ENCODE measurements at regions not wholly inside any gene's neighbourhood (a gene's known extent, or its start where the extent isn't known, plus 50 kb on each side); places are given as distances from the start of the nearest gene placed in this dataset.

GRCh38 chr12:94864987-94865386 is 138.5 kb downstream of the NDUFA12 start:
- intact Hi-C loops (cut with micrococcal nuclease), result no loop called here
- H3K4me3 Mint-ChIP-seq, result no peak overlapping the region
- no peaks in the 10 kb centered on the region for H3K9me3 ChIP-seq (replicated peaks in 1 of 2; ENCODE audit: control insufficient read depth in 1 of 2, insufficient read depth in 1 of 2, low read length in 2 of 2)
- H3K9me3 Mint-ChIP-seq, result no peaks in the 10 kb centered on the region
- DNase-seq, result no peak
- no peak overlapping the region for H3K27ac Mint-ChIP-seq
- no peak overlapping the region for H3K4me2 ChIP-seq (replicated peaks; ENCODE audit: extremely low read depth, low read length, poor library complexity, severe bottlenecking)
- H3K27me3 Mint-ChIP-seq (ENCODE audit: low read depth in 3 of 3), result peaks cover 6 to 9% (median 6%) of the 10 kb centered on the region in 3 donors
- no peak overlapping the region for H3K9ac ChIP-seq (ENCODE audit: insufficient read depth, low read length, poor library complexity, severe bottlenecking)
- no peaks in the 10 kb centered on the region for H3K36me3 Mint-ChIP-seq
- H2AFZ ChIP-seq (ENCODE audit: insufficient read depth, low read depth, low read length, poor library complexity, severe bottlenecking), result no peak overlapping the region
- H3K4me1 Mint-ChIP-seq, result no peaks in the 10 kb centered on the region
- H3K36me3 ChIP-seq (replicated peaks in 1 of 2; ENCODE audit: control insufficient read depth in 1 of 2, insufficient read depth in 2 of 2, low read length in 2 of 2), result no peaks in the 10 kb centered on the region
- no peaks in the 10 kb centered on the region for H3K4me1 ChIP-seq (ENCODE audit: control insufficient read depth in 1 of 2, insufficient read depth in 2 of 2, low read length in 2 of 2)
- WGBS (ENCODE audit: insufficient coverage), result no CpG with 5 or more reads among the region's 1 CpG
- TF ChIP-seq CTCF (IDR thresholded peaks at IDR 0.05), result no peak
- H3K27me3 ChIP-seq (ENCODE audit: control insufficient read depth in 2 of 2, insufficient read depth in 2 of 2, low read length in 2 of 2), result peaks cover 2 to 4% of the 10 kb centered on the region in 2 donors
- no peaks in the 10 kb centered on the region for H4K20me1 ChIP-seq (ENCODE audit: insufficient read depth, low read length)
- no peaks in the 10 kb centered on the region for H3K79me2 ChIP-seq (ENCODE audit: insufficient read depth, low read length)
- no peak overlapping the region for H3K27ac ChIP-seq (ENCODE audit: low read depth in 1 of 2, low read length in 2 of 2)
- no peak overlapping the region for H3K4me3 ChIP-seq (replicated peaks in 1 of 3; ENCODE audit: low read depth in 2 of 3, low read length in 3 of 3)

- no peaks in the 10 kb centered on the region for H3K4me1 Mint-ChIP-seq
- Histone ChIP-seq H3K4me1 (ENCODE audit: control insufficient read depth in 1 of 2, insufficient read depth in 2 of 2, low read length in 2 of 2) (no peaks in the 10 kb centered on the region), H3K9me3 (replicated peaks in 1 of 2; ENCODE audit: control insufficient read depth in 1 of 2, insufficient read depth in 1 of 2, low read length in 2 of 2) (no peaks in the 10 kb centered on the region), H4K20me1 (ENCODE audit: insufficient read depth, low read length) (no peaks in the 10 kb centered on the region), H3K4me3 (replicated peaks in 1 of 3; ENCODE audit: low read depth in 2 of 3, low read length in 3 of 3) (no peak overlapping the region), H2AFZ (ENCODE audit: insufficient read depth, low read depth, low read length, poor library complexity, severe bottlenecking) (no peak overlapping the region), H3K9ac (ENCODE audit: insufficient read depth, low read length, poor library complexity, severe bottlenecking) (no peak overlapping the region), H3K27ac (ENCODE audit: low read depth in 1 of 2, low read length in 2 of 2) (no peak overlapping the region), H3K4me2 (replicated peaks; ENCODE audit: extremely low read depth, low read length, poor library complexity, severe bottlenecking) (no peak overlapping the region), H3K36me3 (replicated peaks in 1 of 2; ENCODE audit: control insufficient read depth in 1 of 2, insufficient read depth in 2 of 2, low read length in 2 of 2) (no peaks in the 10 kb centered on the region), H3K79me2 (ENCODE audit: insufficient read depth, low read length) (no peaks in the 10 kb centered on the region), H3K27me3 (ENCODE audit: control insufficient read depth in 2 of 2, insufficient read depth in 2 of 2, low read length in 2 of 2) (peaks cover 0 to 3% of the 10 kb centered on the region in 2 donors)
- TF ChIP-seq CTCF (IDR thresholded peaks at IDR 0.05), result no peak
- H3K4me3 Mint-ChIP-seq, result peak overlapping the region in 1 of 2 donors; percentile 11
- H3K36me3 Mint-ChIP-seq, result no peaks in the 10 kb centered on the region
- H3K9me3 Mint-ChIP-seq, result no peaks in the 10 kb centered on the region
- H3K27ac Mint-ChIP-seq, result no peak overlapping the region
- H3K27me3 Mint-ChIP-seq (ENCODE audit: low read depth in 3 of 3), result peaks cover 0 to 4% (median 1%) of the 10 kb centered on the region in 3 donors
- no CpG with 5 or more reads among the region's 8 CpGs for WGBS (ENCODE audit: insufficient coverage)
- intact Hi-C loops (cut with micrococcal nuclease), result no loop called here
- DNase-seq, result no peak
These were observed 140.0 kb downstream of the NDUFA12 start for GRCh38 chr12:94863321-94864035.

Data from CD14-positive monocyte (primary cell).